NT2/D1 (cell line): ENCODE measurements at regions not wholly inside any gene's neighbourhood (a gene's known extent, or its start where the extent isn't known, plus 50 kb on each side); places are given as distances from the start of the nearest gene placed in this dataset.
"Not testable (repeated sequence)": the region's sequence is repeated elsewhere in the genome, so short reads cannot be mapped to it uniquely, and the experiment has no call there.

ENCODE experiments used
- SUZ12 ChIP-seq: IDR thresholded peaks from 2 replicates; pipeline ENCODE4 v1.6.1; 2011; ENCODE audit not compliant: insufficient read length, insufficient read depth; ENCODE audit errors: extremely low read depth
- YY1 ChIP-seq: IDR thresholded peaks from 2 replicates; pipeline ENCODE4 v1.6.1; 2011; ENCODE audit not compliant: insufficient read length, insufficient read depth
- ZNF274 ChIP-seq: IDR thresholded peaks from 2 replicates; pipeline ENCODE4 v1.6.1; 2011; ENCODE audit warnings: mild to moderate bottlenecking, low read depth, low read length

GRCh38 chr2:87686873-87687549 is 60.9 kb upstream of the PLGLB2 start:
- not testable (repeated sequence) for TF ChIP-seq YY1, ZNF274, SUZ12
